ENCODE measurements at regions not wholly inside any gene's neighbourhood (a gene's known extent, or its start where the extent isn't known, plus 50 kb on each side); places are given as distances from the start of the nearest gene placed in this dataset.
"Not testable (repeated sequence)": the region's sequence is repeated elsewhere in the genome, so short reads cannot be mapped to it uniquely, and the experiment has no call there.

DNA sequence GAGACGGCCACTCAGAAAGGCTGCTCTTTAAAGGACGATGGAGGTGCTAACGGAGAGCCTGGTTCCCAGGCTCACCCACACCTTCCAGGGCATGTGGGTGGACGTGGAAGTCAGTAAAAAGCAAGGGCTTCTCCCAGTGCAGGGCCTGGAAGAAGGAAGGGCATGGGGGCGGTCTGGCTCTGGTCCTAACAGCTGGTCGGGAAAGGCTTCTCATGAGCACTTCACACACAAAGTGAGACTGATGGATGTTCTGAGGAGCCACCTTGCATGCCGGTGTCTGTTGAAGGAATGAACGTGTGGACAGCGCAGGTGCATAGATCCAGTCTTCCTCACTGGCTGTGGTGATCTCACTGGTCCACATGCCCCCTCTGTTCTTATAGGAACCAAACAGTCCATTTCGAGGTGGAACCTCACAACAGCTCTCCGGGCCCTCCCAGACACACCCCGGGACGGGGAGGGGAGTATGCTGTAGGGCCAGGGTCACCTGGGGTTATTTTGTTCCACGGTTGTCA is 90.6 kb upstream of the UXS1 start:
- Histone ChIP-seq H3K36me3 (no peaks in the 10 kb centered on the region), H3K4me1 (no peaks in the 10 kb centered on the region), H3K4me3 (no peak overlapping the region), H3K27ac (no peak overlapping the region), H3K27me3 (peaks cover 4% of the 10 kb centered on the region), H3K9me3 (no peaks in the 10 kb centered on the region)
- TF ChIP-seq, protein P1, sequence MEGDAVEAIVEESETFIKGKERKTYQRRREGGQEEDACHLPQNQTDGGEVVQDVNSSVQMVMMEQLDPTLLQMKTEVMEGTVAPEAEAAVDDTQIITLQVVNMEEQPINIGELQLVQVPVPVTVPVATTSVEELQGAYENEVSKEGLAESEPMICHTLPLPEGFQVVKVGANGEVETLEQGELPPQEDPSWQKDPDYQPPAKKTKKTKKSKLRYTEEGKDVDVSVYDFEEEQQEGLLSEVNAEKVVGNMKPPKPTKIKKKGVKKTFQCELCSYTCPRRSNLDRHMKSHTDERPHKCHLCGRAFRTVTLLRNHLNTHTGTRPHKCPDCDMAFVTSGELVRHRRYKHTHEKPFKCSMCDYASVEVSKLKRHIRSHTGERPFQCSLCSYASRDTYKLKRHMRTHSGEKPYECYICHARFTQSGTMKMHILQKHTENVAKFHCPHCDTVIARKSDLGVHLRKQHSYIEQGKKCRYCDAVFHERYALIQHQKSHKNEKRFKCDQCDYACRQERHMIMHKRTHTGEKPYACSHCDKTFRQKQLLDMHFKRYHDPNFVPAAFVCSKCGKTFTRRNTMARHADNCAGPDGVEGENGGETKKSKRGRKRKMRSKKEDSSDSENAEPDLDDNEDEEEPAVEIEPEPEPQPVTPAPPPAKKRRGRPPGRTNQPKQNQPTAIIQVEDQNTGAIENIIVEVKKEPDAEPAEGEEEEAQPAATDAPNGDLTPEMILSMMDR (IDR thresholded peaks at IDR 0.05): no peak
- no peak for TF ChIP-seq EP300 (IDR thresholded peaks at IDR 0.05)
- TF ChIP-seq POLR2A (IDR thresholded peaks at IDR 0.05): no peak
- TF ChIP-seq POLR2AphosphoS5 (IDR thresholded peaks at IDR 0.05): no peak
- WGBS: 74% methylated on average over 14 of the region's 14 CpGs
- peak in 1 of 2 donors; percentile 58 for DNase-seq (ENCODE audit: low spot score in 2 of 2)

DNA sequence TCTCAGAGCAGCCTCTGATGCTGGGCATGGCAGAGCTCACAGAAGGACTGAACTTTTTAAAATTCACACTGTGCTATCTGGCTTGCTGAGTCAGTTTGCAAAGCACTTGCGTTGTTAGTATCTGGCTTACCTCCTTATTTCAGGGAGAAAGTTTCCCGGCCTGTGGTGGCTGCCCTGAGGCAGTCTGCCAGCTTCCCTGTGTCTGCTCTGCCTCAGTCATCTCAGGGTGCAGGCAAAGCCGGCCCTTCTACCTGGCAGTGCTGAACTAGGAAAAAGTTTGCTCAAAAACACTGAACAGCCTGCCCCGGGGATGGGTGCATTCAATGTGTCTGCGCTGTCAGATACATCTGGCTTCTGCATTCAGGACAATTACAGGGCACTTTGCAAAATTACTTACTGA is 90.2 kb upstream of the UXS1 start:
- Histone ChIP-seq H3K27ac (no peak overlapping the region), H3K27me3 (peaks cover 4% of the 10 kb centered on the region), H3K9me3 (no peaks in the 10 kb centered on the region), H3K36me3 (no peaks in the 10 kb centered on the region), H3K4me1 (no peaks in the 10 kb centered on the region), H3K4me3 (no peak overlapping the region)
- DNase-seq (ENCODE audit: low spot score in 2 of 2): peak in 1 of 2 donors; percentile 61
- TF ChIP-seq, protein P1 (IDR thresholded peaks at IDR 0.05): no peak
- TF ChIP-seq POLR2A (IDR thresholded peaks at IDR 0.05) (no peak), EP300 (IDR thresholded peaks at IDR 0.05) (no peak), POLR2AphosphoS5 (IDR thresholded peaks at IDR 0.05) (no peak)
- 69% methylated on average over 5 of the region's 5 CpGs for WGBS

GRCh38 chr2:106283228-106284152 is 89.4 kb upstream of the UXS1 start:
- not testable (repeated sequence) for H3K9me3 ChIP-seq, H3K27ac ChIP-seq, H3K36me3 ChIP-seq, H3K27me3 ChIP-seq, H3K4me3 ChIP-seq, H3K4me1 ChIP-seq
- WGBS: 56% methylated on average over 9 of the region's 9 CpGs
- DNase-seq (ENCODE audit: low spot score in 2 of 2): peak in 1 of 2 donors; percentile 49

DNA sequence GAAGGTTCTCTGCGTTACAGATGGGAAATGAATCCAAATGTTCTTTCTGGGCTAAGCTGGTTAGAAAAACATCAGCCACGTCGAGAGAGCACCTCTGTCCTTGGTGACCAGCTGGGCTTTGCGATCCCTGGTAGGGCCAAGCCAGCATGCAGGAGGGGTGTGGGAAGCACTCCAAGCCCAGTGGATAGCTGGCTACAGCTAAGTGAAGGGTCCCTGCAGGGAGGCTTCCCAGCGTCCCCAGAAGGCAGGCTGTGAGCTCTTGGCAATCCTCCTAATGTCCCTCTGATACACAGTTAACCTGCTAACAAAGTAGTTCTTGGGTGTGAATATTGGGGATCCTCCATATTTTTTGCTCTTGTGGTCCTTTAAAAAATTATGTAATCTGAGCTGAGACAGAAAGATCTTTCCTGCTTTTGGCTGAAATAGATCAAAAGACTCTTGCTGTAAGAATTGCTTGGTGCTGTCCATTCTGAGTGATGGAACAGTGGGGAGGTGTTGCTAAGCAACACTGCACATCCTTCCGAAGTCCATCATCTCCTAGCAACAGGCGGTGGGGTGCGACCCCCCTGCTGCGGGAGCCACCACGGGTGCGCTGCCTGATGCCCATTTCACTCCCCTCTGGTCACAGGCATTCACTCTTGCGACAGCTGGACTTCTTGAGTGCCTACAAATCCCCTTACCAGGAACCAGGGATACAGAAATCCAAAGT is 88.5 kb upstream of the UXS1 start:
- peak in 1 of 2 donors; percentile 32 for DNase-seq (ENCODE audit: low spot score in 2 of 2)
- WGBS: 65% methylated on average over 6 of the region's 12 CpGs
- H3K27ac ChIP-seq: no peak overlapping the region
- no peaks in the 10 kb centered on the region for H3K36me3 ChIP-seq
- TF ChIP-seq, protein P1 (IDR thresholded peaks at IDR 0.05): no peak
- no peak for TF ChIP-seq POLR2AphosphoS5 (IDR thresholded peaks at IDR 0.05)
- TF ChIP-seq POLR2A (IDR thresholded peaks at IDR 0.05): no peak
- TF ChIP-seq EP300 (IDR thresholded peaks at IDR 0.05): no peak
- peaks cover 4% of the 10 kb centered on the region for H3K27me3 ChIP-seq
- no peak overlapping the region for H3K4me3 ChIP-seq
- H3K4me1 ChIP-seq: no peaks in the 10 kb centered on the region
- H3K9me3 ChIP-seq: no peaks in the 10 kb centered on the region

GRCh38 chr2:106281907-106282430 is 87.9 kb upstream of the UXS1 start:
- H3K27me3 ChIP-seq, H3K27ac ChIP-seq, H3K9me3 ChIP-seq, H3K4me3 ChIP-seq, H3K4me1 ChIP-seq, H3K36me3 ChIP-seq: not testable (repeated sequence)
- DNase-seq (ENCODE audit: low spot score in 2 of 2): peak in 1 of 2 donors; percentile 0
- WGBS: 76% methylated on average over 6 of the region's 11 CpGs

Data from suprapubic skin (tissue), 4 donors.